K562 (cell line): ENCODE measurements at regions not wholly inside any gene's neighbourhood (a gene's known extent, or its start where the extent isn't known, plus 50 kb on each side); places are given as distances from the start of the nearest gene placed in this dataset.

Experiments
- CHCHD3 ChIP-seq: fragments of 250-450 bp; sonication (Bioruptor Pico); IDR thresholded peaks from 2 replicates; pipeline ENCODE4 v2.1.2; 2022; ENCODE audit warnings: mild to moderate bottlenecking
- CTCF ChIP-seq, 3 experiments: IDR thresholded peaks in 2 of 3; conservative IDR thresholded peaks in 1 of 3; 2 replicates each; pipeline ENCODE4 v1.5.1; 2011 to 2012; ENCODE audit warnings: low read length in 3 of 3, mild to moderate bottlenecking in 3 of 3, control low read depth in 2 of 3, improper control_type of control experiment in 1 of 3, inconsistent platforms in 1 of 3, low read depth in 1 of 3, mixed read lengths in 1 of 3, moderate library complexity in 1 of 3; ENCODE audit not compliant: insufficient read depth in 2 of 3
- EZH2 ChIP-seq: IDR thresholded peaks from 2 replicates; pipeline ENCODE4 v1.6.1; 2012; ENCODE audit warnings: low read depth, mild to moderate bottlenecking, inconsistent platforms, low read length, borderline replicate concordance
- FOXJ2 ChIP-seq: fragments of 200-800 bp; sonication (Bioruptor generic); IDR thresholded peaks from 2 replicates; pipeline ENCODE4 v1.6.1; 2016; ENCODE audit warnings: missing genetic modification characterization, missing compliant biosample characterization
- ZNF280B ChIP-seq: fragments of 250-450 bp; sonication (Bioruptor Pico); IDR thresholded peaks from 2 replicates; pipeline ENCODE4 v1.5.1; 2021; ENCODE audit warnings: mild to moderate bottlenecking

- TF ChIP-seq EZH2 (no peak), CTCF (IDR thresholded peaks at IDR 0.05 in 2 of 3, conservative IDR thresholded peaks at IDR 0.05 in 1 of 3; ENCODE audit: insufficient read depth in 2 of 3, low read depth in 1 of 3, low read length in 3 of 3) (no peak), ZNF280B (CRISPR knock-in tag) (no peak), CHCHD3 (no peak), FOXJ2 (tag) (no peak)
Observed at GRCh38 chr14:30230719-30231118, 303.1 kb upstream of the PRKD1 start.
